Glutamatergic neuron (in vitro differentiated cells): ENCODE measurements at regions not wholly inside any gene's neighbourhood (a gene's known extent, or its start where the extent isn't known, plus 50 kb on each side); places are given as distances from the start of the nearest gene placed in this dataset.

Source experiments
- DNase-seq: peaks from one replicate; pipeline ENCODE4 v3.0.0; 2022
- H3K27ac Mint-ChIP-seq: one replicate; pipeline ENCODE4 v1.8.0; 2020; ENCODE audit warnings: mild to moderate bottlenecking, mixed read lengths, inconsistent platforms; ENCODE audit not compliant: unreplicated experiment
- H3K27me3 Mint-ChIP-seq: one replicate; pipeline ENCODE4 v1.8.0; 2020; ENCODE audit warnings: mild to moderate bottlenecking, moderate library complexity, mixed read lengths, inconsistent platforms; ENCODE audit not compliant: unreplicated experiment
- H3K36me3 Mint-ChIP-seq: one replicate; pipeline ENCODE4 v1.8.0; 2020; ENCODE audit warnings: mild to moderate bottlenecking, mixed read lengths, inconsistent platforms; ENCODE audit not compliant: unreplicated experiment
- H3K4me1 Mint-ChIP-seq: one replicate; pipeline ENCODE4 v1.8.0; 2020; ENCODE audit warnings: mild to moderate bottlenecking, low read depth, mixed read lengths, inconsistent platforms; ENCODE audit not compliant: unreplicated experiment
- H3K4me3 Mint-ChIP-seq: one replicate; pipeline ENCODE4 v1.8.0; 2020; ENCODE audit warnings: mild to moderate bottlenecking, mixed read lengths, inconsistent platforms; ENCODE audit not compliant: unreplicated experiment
- H3K9me3 Mint-ChIP-seq: one replicate; pipeline ENCODE4 v1.8.0; 2020; ENCODE audit warnings: mild to moderate bottlenecking, moderate library complexity, mixed read lengths, inconsistent platforms; ENCODE audit not compliant: unreplicated experiment
- CTCF ChIP-seq: fragments of 200-600 bp; sonication (generic); IDR thresholded peaks from one replicate; pipeline ENCODE4 v1.5.0; 2021; ENCODE audit not compliant: partially characterized antibody, unreplicated experiment

GRCh38 chr1:83500987-83501591 lies 497.8 kb downstream of the TTLL7 start:
- peaks cover 2% of the 10 kb centered on the region for H3K27me3 Mint-ChIP-seq
- no peaks in the 10 kb centered on the region for H3K36me3 Mint-ChIP-seq
- H3K9me3 Mint-ChIP-seq, result no peaks in the 10 kb centered on the region
- peaks cover 11% of the 10 kb centered on the region for H3K4me1 Mint-ChIP-seq
- DNase-seq, result no peak
- H3K4me3 Mint-ChIP-seq, result no peak overlapping the region
- H3K27ac Mint-ChIP-seq, result no peak overlapping the region
- TF ChIP-seq CTCF, result no peak

- Mint-ChIP-seq H3K9me3 (no peaks in the 10 kb centered on the region), H3K4me3 (no peak overlapping the region), H3K4me1 (peaks cover 11% of the 10 kb centered on the region), H3K27ac (no peak overlapping the region), H3K36me3 (no peaks in the 10 kb centered on the region), H3K27me3 (peaks cover 2% of the 10 kb centered on the region)
- no peak for DNase-seq
- no peak for TF ChIP-seq CTCF
Measured at GRCh38 chr1:83500531-83500930, 498.4 kb downstream of the TTLL7 start.

- no peaks in the 10 kb centered on the region for H3K9me3 Mint-ChIP-seq
- TF ChIP-seq CTCF, result no peak
Measured at GRCh38 chr1:83499998-83500397, 498.9 kb downstream of the TTLL7 start.

GRCh38 chr1:83497563-83497962 lies 501.4 kb downstream of the TTLL7 start:
- Mint-ChIP-seq H3K27ac (no peak overlapping the region), H3K27me3 (peaks cover 2% of the 10 kb centered on the region), H3K36me3 (no peaks in the 10 kb centered on the region), H3K4me1 (peaks cover 9% of the 10 kb centered on the region), H3K4me3 (no peak overlapping the region), H3K9me3 (no peaks in the 10 kb centered on the region)
- no peak for DNase-seq
- TF ChIP-seq CTCF, result no peak

More at GRCh38 chr1:83499998-83500397, 498.9 kb downstream of the TTLL7 start:
- H3K36me3 Mint-ChIP-seq, result no peaks in the 10 kb centered on the region
- no peak for DNase-seq
- no peak overlapping the region for H3K27ac Mint-ChIP-seq
- H3K27me3 Mint-ChIP-seq, result peaks cover 2% of the 10 kb centered on the region
- H3K4me3 Mint-ChIP-seq, result no peak overlapping the region
- peaks cover 11% of the 10 kb centered on the region for H3K4me1 Mint-ChIP-seq

- no peak overlapping the region for H3K27ac Mint-ChIP-seq
- no peaks in the 10 kb centered on the region for H3K36me3 Mint-ChIP-seq
- no peak overlapping the region for H3K4me3 Mint-ChIP-seq
- DNase-seq, result no peak
- no peak for TF ChIP-seq CTCF
- peaks cover 2% of the 10 kb centered on the region for H3K27me3 Mint-ChIP-seq
- H3K4me1 Mint-ChIP-seq, result no peaks in the 10 kb centered on the region
- H3K9me3 Mint-ChIP-seq, result no peaks in the 10 kb centered on the region
Measured at GRCh38 chr1:83495560-83495959, 503.4 kb downstream of the TTLL7 start.
